ENCODE measurements at regions not wholly inside any gene's neighbourhood (a gene's known extent, or its start where the extent isn't known, plus 50 kb on each side); places are given as distances from the start of the nearest gene placed in this dataset.

DNA sequence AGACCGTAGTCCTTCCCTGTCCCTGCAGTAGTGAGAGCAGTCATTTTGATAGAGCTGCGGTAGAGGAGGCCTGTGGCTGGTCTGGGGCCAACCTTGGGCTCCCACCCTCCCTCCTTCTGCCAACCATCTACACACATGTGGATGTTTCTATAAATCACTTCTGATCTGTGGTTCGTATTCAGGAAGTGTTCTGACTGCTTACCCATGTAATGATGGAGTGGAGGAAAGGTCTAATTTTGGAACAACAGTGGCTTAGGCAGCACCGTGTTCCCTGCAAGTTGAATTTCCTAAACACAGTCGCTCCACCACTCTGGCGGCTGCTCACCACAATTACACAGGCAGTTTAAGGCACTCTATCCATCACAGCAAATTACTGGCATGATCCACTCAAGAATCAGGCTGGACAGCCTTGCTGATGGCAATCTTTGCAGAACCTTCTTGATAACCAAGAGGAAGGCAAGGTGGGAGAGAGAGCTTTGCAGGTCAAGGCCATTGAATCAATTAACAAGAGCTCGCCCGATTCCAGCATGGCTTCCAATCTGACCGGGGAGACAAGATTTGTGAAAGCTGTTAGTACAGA lies 104.7 kb upstream of the VEPH1 start:
- TF ChIP-seq, protein P1, sequence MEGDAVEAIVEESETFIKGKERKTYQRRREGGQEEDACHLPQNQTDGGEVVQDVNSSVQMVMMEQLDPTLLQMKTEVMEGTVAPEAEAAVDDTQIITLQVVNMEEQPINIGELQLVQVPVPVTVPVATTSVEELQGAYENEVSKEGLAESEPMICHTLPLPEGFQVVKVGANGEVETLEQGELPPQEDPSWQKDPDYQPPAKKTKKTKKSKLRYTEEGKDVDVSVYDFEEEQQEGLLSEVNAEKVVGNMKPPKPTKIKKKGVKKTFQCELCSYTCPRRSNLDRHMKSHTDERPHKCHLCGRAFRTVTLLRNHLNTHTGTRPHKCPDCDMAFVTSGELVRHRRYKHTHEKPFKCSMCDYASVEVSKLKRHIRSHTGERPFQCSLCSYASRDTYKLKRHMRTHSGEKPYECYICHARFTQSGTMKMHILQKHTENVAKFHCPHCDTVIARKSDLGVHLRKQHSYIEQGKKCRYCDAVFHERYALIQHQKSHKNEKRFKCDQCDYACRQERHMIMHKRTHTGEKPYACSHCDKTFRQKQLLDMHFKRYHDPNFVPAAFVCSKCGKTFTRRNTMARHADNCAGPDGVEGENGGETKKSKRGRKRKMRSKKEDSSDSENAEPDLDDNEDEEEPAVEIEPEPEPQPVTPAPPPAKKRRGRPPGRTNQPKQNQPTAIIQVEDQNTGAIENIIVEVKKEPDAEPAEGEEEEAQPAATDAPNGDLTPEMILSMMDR (IDR thresholded peaks at IDR 0.05 in 2 of 3, conservative IDR thresholded peaks at IDR 0.05 in 1 of 3; ENCODE audit: borderline replicate concordance in 1 of 3, insufficient read depth in 1 of 3, low read depth in 2 of 3, low read length in 2 of 3): no peak
- TF ChIP-seq EZH2 (IDR thresholded peaks at IDR 0.05): no peak
- TF ChIP-seq POLR2A (IDR thresholded peaks at IDR 0.05; ENCODE audit: borderline replicate concordance, extremely low read depth, insufficient read depth, insufficient read length): no peak
- TF ChIP-seq ZFX (IDR thresholded peaks at IDR 0.05): no peak
- TF ChIP-seq SIN3A (IDR thresholded peaks at IDR 0.05; ENCODE audit: low read depth): no peak
- TF ChIP-seq, protein P2, sequence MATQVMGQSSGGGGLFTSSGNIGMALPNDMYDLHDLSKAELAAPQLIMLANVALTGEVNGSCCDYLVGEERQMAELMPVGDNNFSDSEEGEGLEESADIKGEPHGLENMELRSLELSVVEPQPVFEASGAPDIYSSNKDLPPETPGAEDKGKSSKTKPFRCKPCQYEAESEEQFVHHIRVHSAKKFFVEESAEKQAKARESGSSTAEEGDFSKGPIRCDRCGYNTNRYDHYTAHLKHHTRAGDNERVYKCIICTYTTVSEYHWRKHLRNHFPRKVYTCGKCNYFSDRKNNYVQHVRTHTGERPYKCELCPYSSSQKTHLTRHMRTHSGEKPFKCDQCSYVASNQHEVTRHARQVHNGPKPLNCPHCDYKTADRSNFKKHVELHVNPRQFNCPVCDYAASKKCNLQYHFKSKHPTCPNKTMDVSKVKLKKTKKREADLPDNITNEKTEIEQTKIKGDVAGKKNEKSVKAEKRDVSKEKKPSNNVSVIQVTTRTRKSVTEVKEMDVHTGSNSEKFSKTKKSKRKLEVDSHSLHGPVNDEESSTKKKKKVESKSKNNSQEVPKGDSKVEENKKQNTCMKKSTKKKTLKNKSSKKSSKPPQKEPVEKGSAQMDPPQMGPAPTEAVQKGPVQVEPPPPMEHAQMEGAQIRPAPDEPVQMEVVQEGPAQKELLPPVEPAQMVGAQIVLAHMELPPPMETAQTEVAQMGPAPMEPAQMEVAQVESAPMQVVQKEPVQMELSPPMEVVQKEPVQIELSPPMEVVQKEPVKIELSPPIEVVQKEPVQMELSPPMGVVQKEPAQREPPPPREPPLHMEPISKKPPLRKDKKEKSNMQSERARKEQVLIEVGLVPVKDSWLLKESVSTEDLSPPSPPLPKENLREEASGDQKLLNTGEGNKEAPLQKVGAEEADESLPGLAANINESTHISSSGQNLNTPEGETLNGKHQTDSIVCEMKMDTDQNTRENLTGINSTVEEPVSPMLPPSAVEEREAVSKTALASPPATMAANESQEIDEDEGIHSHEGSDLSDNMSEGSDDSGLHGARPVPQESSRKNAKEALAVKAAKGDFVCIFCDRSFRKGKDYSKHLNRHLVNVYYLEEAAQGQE (IDR thresholded peaks at IDR 0.05; ENCODE audit: low read depth): no peak
- TF ChIP-seq FOSL1 (IDR thresholded peaks at IDR 0.05; ENCODE audit: low read depth): no peak
